OCI-LY7 (cell line): ENCODE measurements at regions not wholly inside any gene's neighbourhood (a gene's known extent, or its start where the extent isn't known, plus 50 kb on each side); places are given as distances from the start of the nearest gene placed in this dataset.

Source experiments
- BruUV-seq: library from RNA; stranded (reverse); fragments of 400-500 nt; replicated peaks from 2 replicates; lab custom pipeline; 2021; lab: Mats Ljungman, UMichigan
- CTCF ChIA-PET: fragments of 300-600 bp; sonication (Branson Sonifier 250); formaldehyde crosslinking; loops from one replicate; lab custom pipeline; 2022; ENCODE audit warnings: antibody characterized with exemption; ENCODE audit not compliant: unreplicated experiment; lab: Charles Lee
- POLR2A ChIA-PET: fragments of 300-600 bp; sonication (Branson Sonifier 250); formaldehyde crosslinking; loops from one replicate; lab custom pipeline; 2022; ENCODE audit warnings: antibody characterized with exemption; lab: Charles Lee
- DNase-seq: peaks from one replicate; pipeline ENCODE4 v3.0.0-alpha.2; 2015; ENCODE audit warnings: low spot score
- H2AFZ ChIP-seq: fragments of 200-600 bp; sonication (generic), shearing (Covaris generic); 2 replicates; pipeline ENCODE4 v1.6.1; 2014; ENCODE audit warnings: mild to moderate bottlenecking, antibody characterized with exemption, low read length, moderate library complexity
- H3K27ac ChIP-seq: fragments of 200-600 bp; sonication (generic); 2 replicates; pipeline ENCODE4 v1.5.1; 2014; ENCODE audit warnings: mixed run types, low read depth, mild to moderate bottlenecking, moderate library complexity, low read length, inconsistent platforms; ENCODE audit not compliant: poor library complexity, severe bottlenecking
- H3K36me3 ChIP-seq: fragments of 200-600 bp; sonication (generic); 2 replicates; pipeline ENCODE4 v1.6.1; 2014; ENCODE audit warnings: mild to moderate bottlenecking, antibody characterized with exemption, low read length, moderate library complexity, mixed read lengths; ENCODE audit not compliant: insufficient read depth
- H3K4me1 ChIP-seq: fragments of 200-600 bp; sonication (generic); 2 replicates; pipeline ENCODE4 v1.5.1; 2014; ENCODE audit warnings: mild to moderate bottlenecking, low read length; ENCODE audit not compliant: insufficient read depth, poor library complexity, severe bottlenecking
- H3K4me2 ChIP-seq: fragments of 200-600 bp; sonication (generic); 2 replicates; pipeline ENCODE4 v1.6.1; 2014; ENCODE audit warnings: mild to moderate bottlenecking, low read length
- H3K4me3 ChIP-seq: fragments of 200-600 bp; sonication (generic); 2 replicates; pipeline ENCODE4 v1.5.1; 2014; ENCODE audit warnings: mild to moderate bottlenecking, low read depth, low read length; ENCODE audit not compliant: poor library complexity, severe bottlenecking
- H3K79me2 ChIP-seq: fragments of 200-600 bp; sonication (generic); 2 replicates; pipeline ENCODE4 v1.6.1; 2016; ENCODE audit warnings: low read depth, mild to moderate bottlenecking, low read length, moderate library complexity, mixed read lengths; ENCODE audit not compliant: insufficient read depth
- H3K9me2 ChIP-seq: fragments of 200-600 bp; sonication (generic); 2 replicates; pipeline ENCODE4 v1.6.1; 2016; ENCODE audit warnings: mild to moderate bottlenecking, low read length, mixed read lengths; ENCODE audit not compliant: insufficient read depth
- H3K9me3 ChIP-seq: fragments of 200-600 bp; sonication (generic); 2 replicates; pipeline ENCODE4 v1.6.1; 2014; ENCODE audit warnings: mild to moderate bottlenecking, mixed run types, low read length, mixed read lengths
- H4K20me1 ChIP-seq: fragments of 200-600 bp; sonication (generic); 2 replicates; pipeline ENCODE4 v1.6.1; 2014; ENCODE audit warnings: mild to moderate bottlenecking, antibody characterized with exemption, low read length, moderate library complexity, mixed read lengths; ENCODE audit not compliant: insufficient read depth
- CTCF ChIP-seq: fragments of 200-600 bp; sonication (generic); conservative IDR thresholded peaks from 2 replicates; pipeline ENCODE4 v1.5.1; 2014; ENCODE audit warnings: mild to moderate bottlenecking, antibody characterized with exemption, low read length, moderate library complexity, mixed read lengths
- EZH2phosphoT487 ChIP-seq: fragments of 200-600 bp; sonication (generic); IDR thresholded peaks from 2 replicates; pipeline ENCODE4 v1.6.1; 2018; ENCODE audit warnings: low read depth, borderline replicate concordance, mild to moderate bottlenecking, mixed run types, antibody characterized with exemption, low read length, moderate library complexity, mixed read lengths
- intact Hi-C: fragments of 100-400 bp; cut with micrococcal nuclease; formaldehyde crosslinking; loops from one replicate; pipeline ENCODE4 v1.10.0; 2022; ENCODE audit not compliant: unreplicated experiment

- BruUV-seq, result no TSS peak
- ChIA-PET POLR2A (interaction anchor here (0.5 kb wide), 1 partner anchor 205 kb away, joined by 4 read pairs; no protein-coding TSS in a partner anchor), CTCF (no interaction called here)
- Histone ChIP-seq H3K4me1 (no peaks in the 10 kb centered on the region), H2AFZ (no peak overlapping the region), H3K36me3 (no peaks in the 10 kb centered on the region), H3K4me3 (no peak overlapping the region), H3K9me3 (no peaks in the 10 kb centered on the region), H3K27ac (no peak overlapping the region), H3K9me2 (no peaks in the 10 kb centered on the region), H4K20me1 (no peaks in the 10 kb centered on the region), H3K4me2 (no peak overlapping the region), H3K79me2 (no peaks in the 10 kb centered on the region)
- TF ChIP-seq CTCF, result no peak
- no peak for TF ChIP-seq EZH2phosphoT487
- DNase-seq, result no peak
- intact Hi-C loops, result no loop called here
Measured at GRCh38 chr13:75132701-75133695, 349.0 kb downstream of the TBC1D4 start.

- Histone ChIP-seq H3K4me3 (no peak overlapping the region), H3K4me2 (no peak overlapping the region), H3K27ac (no peak overlapping the region), H3K36me3 (no peaks in the 10 kb centered on the region), H4K20me1 (no peaks in the 10 kb centered on the region), H2AFZ (no peak overlapping the region), H3K9me2 (no peaks in the 10 kb centered on the region), H3K79me2 (no peaks in the 10 kb centered on the region), H3K9me3 (no peaks in the 10 kb centered on the region), H3K4me1 (no peaks in the 10 kb centered on the region)
- TF ChIP-seq EZH2phosphoT487 (no peak), CTCF (no peak)
- no TSS peak for BruUV-seq
- ChIA-PET POLR2A (no interaction called here), CTCF (no interaction called here)
- DNase-seq, result no peak
- intact Hi-C loops, result no loop called here
Measured at GRCh38 chr13:75129331-75129730, 352.6 kb downstream of the TBC1D4 start.

- intact Hi-C loops, result no loop called here
- Histone ChIP-seq H3K9me3 (no peaks in the 10 kb centered on the region), H3K4me2 (no peak overlapping the region), H2AFZ (no peak overlapping the region), H3K27ac (no peak overlapping the region), H3K9me2 (no peaks in the 10 kb centered on the region), H3K4me3 (no peak overlapping the region), H3K4me1 (no peaks in the 10 kb centered on the region), H4K20me1 (no peaks in the 10 kb centered on the region), H3K79me2 (no peaks in the 10 kb centered on the region), H3K36me3 (no peaks in the 10 kb centered on the region)
- ChIA-PET POLR2A (no interaction called here), CTCF (no interaction called here)
- no TSS peak for BruUV-seq
- TF ChIP-seq CTCF (no peak), EZH2phosphoT487 (no peak)
- DNase-seq, result no peak
Measured at GRCh38 chr13:75124415-75124814, 357.6 kb downstream of the TBC1D4 start.
